GM19452 (cell line): ENCODE measurements at regions not wholly inside any gene's neighbourhood (a gene's known extent, or its start where the extent isn't known, plus 50 kb on each side); places are given as distances from the start of the nearest gene placed in this dataset.

ENCODE experiments used
- ATAC-seq: cut with Tn5 transposase; IDR thresholded peaks from one replicate; pipeline ENCODE4 v1.9.1; 2021; ENCODE audit not compliant: unreplicated experiment

- ATAC-seq, result no peak
These were observed 118.1 kb upstream of the ERCC6L2 start for GRCh38 chr9:95757439-95757838.

- no peak for ATAC-seq
These were observed 118.5 kb upstream of the ERCC6L2 start for GRCh38 chr9:95756986-95757385.

- no peak for ATAC-seq
These were observed 119.4 kb upstream of the ERCC6L2 start for GRCh38 chr9:95756101-95756500.

- ATAC-seq, result no peak
These were observed 120.1 kb upstream of the ERCC6L2 start for GRCh38 chr9:95755421-95755730.

- no peak for ATAC-seq
These were observed 120.7 kb upstream of the ERCC6L2 start for GRCh38 chr9:95754533-95755420.

GRCh38 chr9:95753762-95754465 lies 121.6 kb upstream of the ERCC6L2 start:
- ATAC-seq, result no peak

GRCh38 chr9:95752129-95752731 lies 123.3 kb upstream of the ERCC6L2 start:
- ATAC-seq, result no peak

GRCh38 chr9:95751520-95751790 lies 124.0 kb upstream of the ERCC6L2 start:
- no peak for ATAC-seq

GRCh38 chr9:95750725-95751519 lies 124.6 kb upstream of the ERCC6L2 start:
- no peak for ATAC-seq

- no peak for ATAC-seq
These were observed 126.0 kb upstream of the ERCC6L2 start for GRCh38 chr9:95749493-95749892.

- no peak for ATAC-seq
These were observed 128.9 kb upstream of the ERCC6L2 start for GRCh38 chr9:95746408-95747180.

- no peak for ATAC-seq
These were observed 132.7 kb upstream of the ERCC6L2 start for GRCh38 chr9:95742821-95743220.

- ATAC-seq, result no peak
These were observed 133.9 kb upstream of the ERCC6L2 start for GRCh38 chr9:95741631-95742030.

GRCh38 chr9:95740217-95741004 lies 135.1 kb upstream of the ERCC6L2 start:
- ATAC-seq, result no peak

- ATAC-seq, result no peak
These were observed 137.1 kb upstream of the ERCC6L2 start for GRCh38 chr9:95738438-95738837.

- no peak for ATAC-seq
These were observed 138.5 kb upstream of the ERCC6L2 start for GRCh38 chr9:95736891-95737522.

- ATAC-seq, result no peak
These were observed 139.1 kb upstream of the ERCC6L2 start for GRCh38 chr9:95736370-95736769.

GRCh38 chr9:95735701-95736100 lies 139.8 kb upstream of the ERCC6L2 start:
- ATAC-seq, result no peak
